NB4 (cell line): ENCODE measurements at regions not wholly inside any gene's neighbourhood (a gene's known extent, or its start where the extent isn't known, plus 50 kb on each side); places are given as distances from the start of the nearest gene placed in this dataset.

Source experiments
- DNase-seq: peaks from one replicate; pipeline ENCODE4 v3.0.0; 2010; ENCODE audit warnings: low read depth
- H3K4me3 ChIP-seq: one replicate; pipeline ENCODE4 v1.5.1; 2011; ENCODE audit warnings: mild to moderate bottlenecking, low read depth, low read length, moderate library complexity
- CTCF ChIP-seq: IDR thresholded peaks from one replicate; pipeline ENCODE4 v1.5.1; 2012; ENCODE audit warnings: low read depth, low read length
- MAX ChIP-seq: IDR thresholded peaks from 2 replicates; pipeline ENCODE4 v1.6.1; 2011; ENCODE audit warnings: low read depth, low read length
- MYC ChIP-seq: IDR thresholded peaks from 2 replicates; pipeline ENCODE4 v1.6.1; 2011; ENCODE audit warnings: low read depth, low read length
- POLR2A ChIP-seq: IDR thresholded peaks from 2 replicates; pipeline ENCODE4 v1.6.1; 2011; ENCODE audit warnings: mild to moderate bottlenecking; ENCODE audit not compliant: insufficient read length; ENCODE audit errors: extremely low read depth

GRCh38 chr5:108581026-108581425 is 166.7 kb upstream of the FER start:
- H3K4me3 ChIP-seq: no peak overlapping the region
- TF ChIP-seq POLR2A: no peak
- no peak for TF ChIP-seq MYC
- TF ChIP-seq MAX: no peak
- TF ChIP-seq CTCF: no peak
- DNase-seq: no peak

GRCh38 chr5:108579236-108579635 is 168.5 kb upstream of the FER start:
- no peak for DNase-seq
- no peak overlapping the region for H3K4me3 ChIP-seq

GRCh38 chr5:108578791-108579190 is 168.9 kb upstream of the FER start:
- no peak for TF ChIP-seq MAX
- no peak for TF ChIP-seq CTCF
- no peak for DNase-seq
- no peak overlapping the region for H3K4me3 ChIP-seq

More at GRCh38 chr5:108579236-108579635, 168.5 kb upstream of the FER start:
- TF ChIP-seq MAX (no peak), CTCF (no peak), MYC (no peak), POLR2A (no peak)

GRCh38 chr5:108567429-108567828 is 180.3 kb upstream of the FER start:
- DNase-seq: no peak
- no peak overlapping the region for H3K4me3 ChIP-seq
- TF ChIP-seq MYC (no peak), CTCF (no peak), POLR2A (no peak), MAX (no peak)

GRCh38 chr5:108564441-108564840 is 182.5 kb upstream of the FBXL17 start:
- DNase-seq: no peak
- TF ChIP-seq POLR2A: no peak
- no peak for TF ChIP-seq CTCF
- no peak for TF ChIP-seq MYC
- TF ChIP-seq MAX: no peak
- H3K4me3 ChIP-seq: no peak overlapping the region

GRCh38 chr5:108562205-108562454 is 180.2 kb upstream of the FBXL17 start:
- DNase-seq: no peak
- TF ChIP-seq POLR2A (no peak), MAX (no peak), CTCF (no peak), MYC (no peak)
- no peak overlapping the region for H3K4me3 ChIP-seq
